IMR-90 (cell line): ENCODE measurements at regions not wholly inside any gene's neighbourhood (a gene's known extent, or its start where the extent isn't known, plus 50 kb on each side); places are given as distances from the start of the nearest gene placed in this dataset.

Experiments
- ATAC-seq: fragments of 200-7000 bp; cut with Tn5 transposase; 2 replicates; pipeline ENCODE4 v1.9.1; 2020; ENCODE audit warnings: low read depth, mild to moderate bottlenecking, moderate library complexity
- BruUV-seq: library from RNA; stranded (reverse); fragments of 400-500 nt; replicated peaks from 2 replicates; lab custom pipeline; 2021; lab: Mats Ljungman, UMichigan
- CTCF ChIA-PET: fragments of 300-600 bp; formaldehyde crosslinking; extraction: SDS; loops from one replicate; lab custom pipeline; 2021; ENCODE audit warnings: antibody characterized with exemption; lab: Yijun Ruan, JAX
- POLR2A ChIA-PET: fragments of 300-600 bp; sonication (Branson Sonifier 250); formaldehyde crosslinking; loops from one replicate; lab custom pipeline; 2022; ENCODE audit warnings: antibody characterized with exemption; ENCODE audit not compliant: unreplicated experiment; lab: Charles Lee
- DNase-seq: peaks from one replicate; pipeline ENCODE4 v3.0.0; 2013
- H2AFZ ChIP-seq: replicated peaks from 2 replicates; pipeline ENCODE3; 2013; ENCODE audit warnings: low read length, mild to moderate bottlenecking; ENCODE audit not compliant: poor library complexity
- H2AK5ac ChIP-seq: 2 replicates; pipeline ENCODE4 v1.6.1; 2013; ENCODE audit warnings: low read depth, low read length, inconsistent platforms
- H2AK9ac ChIP-seq: replicated peaks from 2 replicates; pipeline ENCODE3; 2013; ENCODE audit warnings: mild to moderate bottlenecking, low read depth, low read length, moderate library complexity; ENCODE audit not compliant: poor library complexity
- H2BK120ac ChIP-seq: 2 replicates; pipeline ENCODE4 v1.6.1; 2013; ENCODE audit warnings: low read depth, low read length, inconsistent platforms
- H2BK15ac ChIP-seq: 3 replicates; pipeline ENCODE4 v1.6.1; 2013; ENCODE audit warnings: low read depth, low read length, inconsistent platforms
- H2BK20ac ChIP-seq: 2 replicates; pipeline ENCODE4 v1.6.1; 2013; ENCODE audit warnings: low read depth, mild to moderate bottlenecking, inconsistent platforms, low read length, moderate library complexity
- H2BK5ac ChIP-seq: 2 replicates; pipeline ENCODE4 v1.6.1; 2013; ENCODE audit warnings: mild to moderate bottlenecking, low read depth, low read length, inconsistent platforms; ENCODE audit not compliant: poor library complexity, severe bottlenecking
- H3K14ac ChIP-seq: replicated peaks from 2 replicates; pipeline ENCODE4 v1.6.1; 2013; ENCODE audit warnings: low read depth, low read length, inconsistent platforms
- H3K18ac ChIP-seq: 2 replicates; pipeline ENCODE4 v1.6.1; 2013; ENCODE audit warnings: low read depth, low read length, control low read depth
- H3K23ac ChIP-seq: 2 replicates; pipeline ENCODE4 v1.6.1; 2013; ENCODE audit warnings: low read depth, low read length, inconsistent platforms
- H3K27ac ChIP-seq: 2 replicates; pipeline ENCODE4 v1.5.1; 2013; ENCODE audit warnings: mild to moderate bottlenecking, control low read depth, low read length; ENCODE audit not compliant: insufficient read depth
- H3K27me3 ChIP-seq: 2 replicates; pipeline ENCODE4 v1.6.1; 2013; ENCODE audit warnings: low read length; ENCODE audit not compliant: control insufficient read depth, insufficient read depth
- H3K36me3 ChIP-seq: 2 replicates; pipeline ENCODE4 v1.6.1; 2013; ENCODE audit warnings: low read length, mixed read lengths; ENCODE audit not compliant: control insufficient read depth, insufficient read depth
- H3K4ac ChIP-seq: 2 replicates; pipeline ENCODE4 v1.6.1; 2013; ENCODE audit warnings: low read depth, low read length, inconsistent platforms
- H3K4me1 ChIP-seq: 2 replicates; pipeline ENCODE4 v1.6.1; 2013; ENCODE audit warnings: low read length, mixed read lengths; ENCODE audit not compliant: control insufficient read depth, insufficient read depth
- H3K4me2 ChIP-seq: 2 replicates; pipeline ENCODE4 v1.6.1; 2013; ENCODE audit warnings: low read depth, mild to moderate bottlenecking, control low read depth, low read length, moderate library complexity
- H3K4me3 ChIP-seq: 2 replicates; pipeline ENCODE4 v1.5.1; 2013; ENCODE audit warnings: low read depth, mild to moderate bottlenecking, control low read depth, low read length, moderate library complexity; ENCODE audit not compliant: insufficient read depth
- H3K56ac ChIP-seq: 2 replicates; pipeline ENCODE4 v1.6.1; 2013; ENCODE audit warnings: low read length, inconsistent platforms; ENCODE audit not compliant: insufficient read depth; ENCODE audit errors: extremely low read depth
- H3K79me1 ChIP-seq, 2 experiments: 2 replicates each; pipeline ENCODE4 v1.6.1; 2013; ENCODE audit warnings: low read length in 2 of 2, inconsistent platforms in 1 of 2, low read depth in 1 of 2
- H3K9ac ChIP-seq: 2 replicates; pipeline ENCODE4 v1.6.1; 2013; ENCODE audit warnings: low read depth, low read length, control low read depth
- H3K9me1 ChIP-seq: 2 replicates; pipeline ENCODE4 v1.6.1; 2013; ENCODE audit warnings: low read length, inconsistent platforms; ENCODE audit not compliant: insufficient read depth
- H3K9me3 ChIP-seq: 2 replicates; pipeline ENCODE4 v1.6.1; 2013; ENCODE audit warnings: low read length; ENCODE audit not compliant: control insufficient read depth, insufficient read depth
- H4K20me1 ChIP-seq: 2 replicates; pipeline ENCODE4 v1.6.1; 2013; ENCODE audit warnings: low read length, inconsistent platforms; ENCODE audit not compliant: insufficient read depth
- H4K5ac ChIP-seq: 2 replicates; pipeline ENCODE4 v1.6.1; 2013; ENCODE audit warnings: mild to moderate bottlenecking, low read depth, low read length, control low read depth
- H4K8ac ChIP-seq, 2 experiments: 2 replicates each; pipeline ENCODE4 v1.6.1; 2013; ENCODE audit warnings: low read depth in 2 of 2, low read length in 2 of 2, control low read depth in 1 of 2, inconsistent platforms in 1 of 2
- H4K91ac ChIP-seq: 2 replicates; pipeline ENCODE4 v1.6.1; 2013; ENCODE audit warnings: low read depth, low read length, inconsistent platforms; ENCODE audit not compliant: insufficient read depth
- BHLHE40 ChIP-seq: fragments of 150-350 bp; IDR thresholded peaks from 2 replicates; pipeline ENCODE4 v1.6.1; 2016; ENCODE audit warnings: mild to moderate bottlenecking, low read depth, low read length
- CEBPB ChIP-seq: IDR thresholded peaks from 2 replicates; pipeline ENCODE4 v1.6.1; 2012; ENCODE audit warnings: low read depth, low read length, improper control_type of control experiment
- CHD1 ChIP-seq: IDR thresholded peaks from 2 replicates; pipeline ENCODE4 v1.6.1; 2012; ENCODE audit warnings: low read depth, low read length, improper control_type of control experiment
- CTCF ChIP-seq: conservative IDR thresholded peaks from 2 replicates; pipeline ENCODE4 v1.5.1; 2012; ENCODE audit warnings: mild to moderate bottlenecking, low read depth, low read length, improper control_type of control experiment
- ELK1 ChIP-seq: fragments of 150-350 bp; IDR thresholded peaks from 2 replicates; pipeline ENCODE4 v1.6.1; 2016; ENCODE audit warnings: low read depth, mild to moderate bottlenecking, low read length, moderate library complexity, borderline replicate concordance
- FOS ChIP-seq: fragments of 150-350 bp; IDR thresholded peaks from 2 replicates; pipeline ENCODE4 v1.6.1; 2016; ENCODE audit warnings: low read depth, low read length
- MAFK ChIP-seq: IDR thresholded peaks from 2 replicates; pipeline ENCODE4 v1.6.1; 2012; ENCODE audit warnings: low read depth, low read length, improper control_type of control experiment
- MAZ ChIP-seq: IDR thresholded peaks from 2 replicates; pipeline ENCODE4 v1.6.1; 2012; ENCODE audit warnings: low read depth, mild to moderate bottlenecking, low read length, improper control_type of control experiment, moderate library complexity, borderline replicate concordance
- MXI1 ChIP-seq: IDR thresholded peaks from 2 replicates; pipeline ENCODE4 v1.6.1; 2012; ENCODE audit warnings: low read depth, mild to moderate bottlenecking, low read length, moderate library complexity, borderline replicate concordance
- NFE2L2 ChIP-seq: fragments of 150-350 bp; IDR thresholded peaks from 2 replicates; pipeline ENCODE4 v1.6.1; 2016; ENCODE audit warnings: low read depth, mild to moderate bottlenecking, low read length
- POLR2A ChIP-seq: IDR thresholded peaks from 2 replicates; pipeline ENCODE4 v1.6.1; 2012; ENCODE audit warnings: mild to moderate bottlenecking, low read depth, low read length
- RAD21 ChIP-seq: IDR thresholded peaks from 2 replicates; pipeline ENCODE4 v1.6.1; 2012; ENCODE audit warnings: low read length, improper control_type of control experiment
- RCOR1 ChIP-seq: IDR thresholded peaks from 2 replicates; pipeline ENCODE4 v1.6.1; 2012; ENCODE audit warnings: mild to moderate bottlenecking, low read length, improper control_type of control experiment; ENCODE audit not compliant: insufficient replicate concordance
- RFX5 ChIP-seq: IDR thresholded peaks from 2 replicates; pipeline ENCODE4 v1.8.0; 2012; ENCODE audit warnings: low read depth, mild to moderate bottlenecking, low read length, moderate library complexity
- SMC3 ChIP-seq: fragments of 150-350 bp; IDR thresholded peaks from 2 replicates; pipeline ENCODE4 v1.6.1; 2016; ENCODE audit warnings: low read depth, mild to moderate bottlenecking, antibody characterized with exemption, low read length, moderate library complexity
- USF2 ChIP-seq: fragments of 150-350 bp; IDR thresholded peaks from 2 replicates; pipeline ENCODE4 v1.6.1; 2017; ENCODE audit warnings: mild to moderate bottlenecking, antibody characterized with exemption, low read length, low read depth
- dilution Hi-C: fragments of 300-500 bp; cut with HindIII; formaldehyde crosslinking; loops from one replicate; pipeline ENCODE4 v1.14.3; 2018; ENCODE audit warnings: low sequenced_read_pairs; ENCODE audit not compliant: unreplicated experiment
- in situ Hi-C: fragments of 300-500 bp; cut with MboI; formaldehyde crosslinking; loops from 3 replicates; pipeline ENCODE4 v1.14.3; 2019; ENCODE audit warnings: low sequenced_read_pairs, inconsistent platforms, mixed read lengths
- intact Hi-C: fragments of 100-400 bp; cut with micrococcal nuclease; formaldehyde crosslinking; loops from 2 replicates; pipeline ENCODE4 v1.10.0; 2022

- Histone ChIP-seq H3K23ac (no peak overlapping the region), H2BK15ac (no peak overlapping the region), H2AFZ (no peak overlapping the region), H2BK20ac (no peak overlapping the region), H4K20me1 (no peaks in the 10 kb centered on the region), H3K79me1 (no peaks in the 10 kb centered on the region), H3K27ac (no peak overlapping the region), H3K4me1 (no peaks in the 10 kb centered on the region), H2BK120ac (no peak overlapping the region), H2AK5ac (no peak overlapping the region), H3K36me3 (no peaks in the 10 kb centered on the region), H3K9me1 (no peaks in the 10 kb centered on the region), H4K8ac (no peak overlapping the region), H3K18ac (no peak overlapping the region), H3K4me2 (no peak overlapping the region), H3K27me3 (no peaks in the 10 kb centered on the region), H3K56ac (no peak overlapping the region), H4K91ac (no peak overlapping the region), H3K14ac (no peak overlapping the region), H3K9me3 (0 out of 2 replicates have a peak, but pooled peaks cover 4% of the 10 kb centered on the region), H3K4me3 (no peak overlapping the region), H3K4ac (no peak overlapping the region), H2BK5ac (no peak overlapping the region), H2AK9ac (no peak overlapping the region), H4K5ac (no peak overlapping the region), H3K9ac (no peak overlapping the region)
- ChIA-PET POLR2A (no interaction called here), CTCF (no interaction called here)
- dilution Hi-C loops: no loop called here
- no peak for DNase-seq
- in situ Hi-C loops: no loop called here
- BruUV-seq: no TSS peak
- ATAC-seq: no peak
- intact Hi-C loops: no loop called here
- TF ChIP-seq CTCF (no peak), NFE2L2 (no peak), RAD21 (no peak), BHLHE40 (no peak), MXI1 (no peak), MAFK (no peak), CEBPB (no peak), USF2 (no peak), POLR2A (no peak), FOS (no peak), MAZ (no peak), CHD1 (no peak), RCOR1 (no peak), ELK1 (no peak), SMC3 (no peak), RFX5 (no peak)
Measured at GRCh38 chr16:62545039-62545438, 508.8 kb upstream of the CDH8 start.
